ENCODE measurements at regions not wholly inside any gene's neighbourhood (a gene's known extent, or its start where the extent isn't known, plus 50 kb on each side); places are given as distances from the start of the nearest gene placed in this dataset.
A peak's percentile ranks its signal among the peaks of the same experiment; 100 is the strongest.
"Not testable (repeated sequence)": the region's sequence is repeated elsewhere in the genome, so short reads cannot be mapped to it uniquely, and the experiment has no call there.

- peak; percentile 53 for DNase-seq (ENCODE audit: low read depth)
Measured at GRCh38 chr11:38582151-38582550, 1984.1 kb upstream of the RAG2 start.

- no peak for DNase-seq (ENCODE audit: low read depth)
Measured at GRCh38 chr11:38577769-38578168, 1979.7 kb upstream of the RAG2 start.

DNA sequence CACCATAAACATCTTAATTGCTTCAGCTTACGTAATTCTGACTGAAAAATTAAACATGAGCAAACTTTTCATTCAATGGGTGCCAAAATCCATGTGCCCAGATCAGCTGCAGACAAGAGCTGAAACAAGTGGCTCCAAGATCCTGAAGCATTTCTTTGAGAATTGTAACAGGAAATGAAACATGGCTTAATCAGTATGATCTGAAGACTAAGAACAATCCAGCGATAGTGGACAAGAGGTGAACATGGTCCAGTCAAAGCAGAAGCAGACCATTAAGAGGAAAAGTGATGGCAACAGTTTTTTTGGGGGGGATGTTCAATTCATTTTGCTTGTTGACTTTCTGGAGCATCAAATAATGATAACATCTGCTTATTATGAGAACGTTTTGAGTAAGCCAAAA lies 1964.5 kb upstream of the RAG2 start:
- DNase-seq (ENCODE audit: low read depth), result peak; percentile 18

- DNase-seq (ENCODE audit: low read depth), result no peak
Measured at GRCh38 chr11:38553148-38553547, 1955.1 kb upstream of the RAG2 start.

DNA sequence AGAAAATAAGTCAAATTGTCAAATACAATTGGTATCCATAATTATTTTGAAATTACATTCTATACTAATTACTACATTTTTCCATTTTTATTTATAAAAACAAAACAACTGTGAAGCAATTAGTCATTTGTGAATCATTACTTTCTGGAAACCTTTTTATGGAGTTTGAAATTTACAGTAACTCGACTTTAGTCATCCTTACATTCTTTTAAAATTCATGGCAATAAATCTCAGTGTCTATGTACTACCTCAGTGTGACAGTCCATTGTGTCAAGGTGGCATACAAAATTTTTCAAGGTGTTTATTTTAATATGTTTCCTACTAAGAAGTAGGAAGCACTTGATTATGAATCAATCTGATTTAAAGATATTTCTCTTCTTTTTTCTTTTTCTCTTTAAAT lies 1949.4 kb upstream of the RAG2 start:
- peak; percentile 45 for DNase-seq (ENCODE audit: low read depth)

GRCh38 chr11:38543986-38544385 lies 1946.0 kb upstream of the RAG2 start:
- DNase-seq (ENCODE audit: low read depth), result no peak

- DNase-seq (ENCODE audit: low read depth), result peak; percentile 79
Measured at GRCh38 chr11:38543311-38543710, 1945.3 kb upstream of the RAG2 start.

DNA sequence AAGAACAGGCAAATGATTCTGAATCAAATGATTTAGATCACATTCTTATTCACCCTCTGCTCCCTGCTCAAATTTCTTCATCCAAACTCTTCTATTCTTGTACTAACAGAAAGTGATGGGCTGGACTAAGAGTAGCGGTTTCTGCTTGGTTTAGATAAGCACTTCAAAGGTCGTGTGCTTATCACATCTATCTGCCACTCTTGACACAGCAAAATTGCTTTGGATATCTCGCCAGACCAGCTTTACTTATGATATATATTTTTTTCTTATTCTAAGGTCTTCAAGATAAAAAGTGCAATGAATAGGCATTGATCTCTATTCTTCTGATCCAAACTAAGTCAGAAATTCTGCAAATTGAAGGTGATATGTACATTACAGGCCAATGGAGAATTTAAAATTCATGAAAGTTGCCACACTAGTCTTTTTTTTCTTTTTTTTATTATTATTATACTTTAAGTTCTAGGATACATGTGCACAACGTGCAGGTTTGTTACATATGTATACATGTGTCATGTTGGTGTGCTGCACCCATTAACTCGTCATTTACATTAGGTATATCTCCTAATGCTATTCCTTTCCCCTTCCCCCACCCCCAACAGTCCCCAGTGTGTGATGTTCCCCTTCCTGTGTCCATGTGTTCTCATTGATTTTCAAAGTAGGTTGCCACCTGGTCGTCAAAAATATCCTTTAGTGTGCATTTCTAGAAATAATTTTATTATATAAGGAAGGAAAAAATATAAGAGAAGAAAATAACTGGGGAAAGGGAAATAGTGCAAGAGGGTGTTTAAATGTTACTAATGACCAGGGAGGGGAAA lies 1941.0 kb upstream of the RAG2 start:
- DNase-seq (ENCODE audit: low read depth), result no peak

- no peak for DNase-seq (ENCODE audit: low read depth)
Measured at GRCh38 chr11:38530226-38530625, 1932.2 kb upstream of the RAG2 start.

DNA sequence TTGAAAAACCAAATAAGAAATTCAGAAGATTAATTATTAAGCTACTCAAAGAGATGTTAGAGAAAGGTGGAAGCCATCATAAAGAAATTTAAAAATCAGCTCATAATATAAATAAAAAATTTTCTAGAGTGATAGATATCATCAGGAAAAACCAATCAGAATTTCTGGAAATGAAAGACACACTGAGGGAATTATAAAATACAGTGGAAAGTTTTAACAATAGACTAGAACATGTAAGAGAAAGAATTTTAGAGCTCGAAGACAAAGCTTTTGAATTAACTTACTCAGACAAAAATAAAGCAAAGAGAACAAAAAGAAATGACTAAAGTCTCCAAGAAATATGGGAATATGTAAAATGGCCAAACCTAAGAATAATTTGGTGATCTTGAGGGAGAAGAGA lies 1926.9 kb upstream of the RAG2 start:
- no peak for DNase-seq (ENCODE audit: low read depth)

DNA sequence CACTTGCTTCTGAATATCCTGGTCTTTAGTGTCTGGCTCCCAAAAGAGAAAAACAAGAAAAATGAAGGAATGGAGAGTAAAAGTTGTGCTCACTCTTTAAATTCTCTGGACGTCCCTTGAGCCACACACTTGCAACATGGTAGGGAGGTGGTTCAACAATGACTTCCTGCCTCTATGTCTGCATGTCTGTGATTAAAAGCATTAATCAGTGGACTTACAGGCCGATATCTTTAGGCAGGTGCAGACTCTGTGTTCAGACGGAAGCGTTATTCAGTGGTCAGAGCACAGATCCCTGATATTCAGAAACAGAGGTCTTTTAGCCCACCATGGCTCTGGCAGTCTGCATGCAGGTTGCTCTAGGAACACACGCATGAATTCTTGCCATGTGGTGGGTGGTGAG lies 1920.0 kb upstream of the RAG2 start:
- no peak for DNase-seq (ENCODE audit: low read depth)

GRCh38 chr11:38512830-38513229 lies 1914.8 kb upstream of the RAG2 start:
- not testable (repeated sequence) for DNase-seq (ENCODE audit: low read depth)

DNA sequence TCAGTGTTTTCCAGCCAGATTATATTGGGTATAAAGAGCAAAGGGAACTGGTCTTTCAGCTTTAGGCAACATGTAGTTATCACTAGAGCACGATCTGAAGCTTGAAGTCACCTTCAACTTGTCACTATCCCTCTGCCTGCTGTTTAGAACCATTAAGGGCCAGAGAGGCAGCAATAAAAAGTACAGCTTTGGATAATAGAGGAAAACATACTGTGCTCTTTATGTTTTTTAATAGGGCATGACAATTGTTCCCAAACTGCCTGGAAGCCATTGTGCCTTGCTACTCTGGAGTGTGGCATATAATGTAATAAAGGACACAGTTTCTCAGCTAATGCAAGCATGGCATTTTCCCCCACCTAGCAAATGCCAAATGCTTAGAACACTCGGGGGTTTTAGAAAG lies 1912.0 kb upstream of the RAG2 start:
- no peak for DNase-seq (ENCODE audit: low read depth)

GRCh38 chr11:38503876-38504275 lies 1905.8 kb upstream of the RAG2 start:
- no peak for DNase-seq (ENCODE audit: low read depth)

- DNase-seq (ENCODE audit: low read depth), result no peak
Measured at GRCh38 chr11:38498721-38499120, 1900.7 kb upstream of the RAG2 start.

GRCh38 chr11:38491986-38492385 lies 1894.0 kb upstream of the RAG2 start:
- DNase-seq (ENCODE audit: low read depth), result no peak

DNA sequence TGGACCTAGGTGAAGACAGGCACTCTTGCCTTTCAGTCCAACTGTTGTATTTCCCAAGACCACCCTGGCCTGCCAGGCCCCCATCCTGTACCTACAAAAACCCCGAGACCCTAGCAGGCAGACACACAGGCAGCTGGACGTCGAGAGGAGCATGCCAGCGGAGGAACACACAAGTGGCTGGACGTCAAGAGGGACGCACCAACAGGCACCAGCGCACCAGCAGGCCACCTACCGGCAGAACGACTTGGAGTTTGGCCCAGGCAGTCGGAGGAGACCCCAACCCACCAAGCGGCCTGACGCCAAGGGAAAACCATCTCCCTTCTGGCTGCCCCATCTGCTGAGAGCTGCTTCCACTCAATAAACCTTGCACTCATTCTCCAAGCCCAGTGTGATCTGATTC lies 1883.4 kb upstream of the RAG2 start:
- DNase-seq (ENCODE audit: low read depth), result no peak

DNA sequence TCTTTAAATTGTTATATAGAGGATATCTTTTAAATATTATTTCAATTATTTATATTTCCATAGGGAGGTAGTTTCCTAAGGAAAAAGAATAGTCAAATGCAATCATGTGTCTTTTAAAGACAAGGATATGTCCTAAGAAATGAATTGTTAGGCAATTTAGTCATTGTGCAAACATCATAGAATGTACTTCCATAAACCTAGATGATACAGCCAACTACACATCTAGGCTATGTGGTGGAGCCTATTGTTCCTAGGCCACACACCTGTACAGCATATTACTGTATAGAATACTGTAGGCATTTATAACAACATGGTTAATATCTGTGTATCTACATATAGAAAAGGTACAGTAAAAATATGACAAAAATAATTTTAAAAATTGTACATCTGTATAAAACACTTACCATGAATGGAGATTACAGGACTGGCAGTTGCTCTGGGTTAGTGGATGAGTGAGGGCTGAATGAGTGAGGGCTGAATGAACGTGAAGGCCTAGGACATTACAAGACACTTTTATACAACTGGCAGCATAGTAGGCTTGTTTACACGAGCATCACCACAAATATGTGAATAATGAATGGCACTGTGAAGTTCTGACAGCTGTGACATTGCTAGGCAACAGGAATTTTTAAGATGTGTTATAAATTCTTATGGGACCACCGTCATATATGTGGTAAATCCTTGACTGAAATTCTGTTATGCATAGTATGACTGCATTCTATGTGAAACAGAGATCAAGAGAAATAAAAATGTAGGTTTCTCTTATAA lies 1879.0 kb upstream of the RAG2 start:
- peak; percentile 24 for DNase-seq (ENCODE audit: low read depth)

GRCh38 chr11:38461751-38462150 lies 1863.7 kb upstream of the RAG2 start:
- no peak for DNase-seq (ENCODE audit: low read depth)

GRCh38 chr11:38460896-38461295 lies 1862.9 kb upstream of the RAG2 start:
- DNase-seq (ENCODE audit: low read depth), result peak; percentile 80

- DNase-seq (ENCODE audit: low read depth), result peak; percentile 57
Measured at GRCh38 chr11:38460429-38460828, 1862.4 kb upstream of the RAG2 start.

GRCh38 chr11:38456371-38456770 lies 1858.3 kb upstream of the RAG2 start:
- no peak for DNase-seq (ENCODE audit: low read depth)

GRCh38 chr11:38448284-38448683 lies 1850.2 kb upstream of the RAG2 start:
- peak; percentile 3 for DNase-seq (ENCODE audit: low read depth)

DNA sequence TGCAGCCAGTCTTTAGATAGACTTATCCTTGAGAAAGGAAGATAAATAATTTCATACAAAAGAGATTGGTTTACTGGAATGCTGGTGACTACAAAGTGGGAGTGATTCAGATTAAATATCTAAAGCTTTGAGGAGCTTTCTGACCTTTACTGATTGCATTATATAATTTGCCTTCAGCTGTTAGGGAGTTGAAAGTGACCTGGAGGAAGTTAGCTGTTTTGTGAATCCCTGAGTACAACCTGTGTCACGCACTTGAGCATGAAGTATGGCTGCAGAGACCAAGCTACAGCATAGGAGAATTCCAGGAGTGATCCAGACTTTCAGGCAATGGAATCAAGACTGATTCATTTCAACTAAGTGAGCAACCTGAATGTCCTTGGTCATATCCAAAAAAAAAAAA lies 1848.3 kb upstream of the RAG2 start:
- no peak for DNase-seq (ENCODE audit: low read depth)

Measured in EH (cell line).